Suprapubic skin (tissue), 3 donors: ENCODE measurements at regions not wholly inside any gene's neighbourhood (a gene's known extent, or its start where the extent isn't known, plus 50 kb on each side); places are given as distances from the start of the nearest gene placed in this dataset.

Experiments
- EP300 ChIP-seq: sonication (generic); formaldehyde crosslinking; IDR thresholded peaks from one replicate; pipeline ENCODE4 v1.6.1; 2017; ENCODE audit warnings: antibody characterized with exemption
- POLR2A ChIP-seq, 2 donors: fragments of 450-650 bp; IDR thresholded peaks; one replicate each; pipeline ENCODE4 v1.6.1; 2017; ENCODE audit warnings: antibody characterized with exemption in 2 of 2, mild to moderate bottlenecking in 2 of 2, moderate library complexity in 2 of 2
- TF ChIP-seq, protein P1 (sequence below), 2 donors: fragments of 200-600 bp in 1 of 2; fragments of 450-650 bp in 1 of 2; sonication (generic) in 1 of 2; IDR thresholded peaks; one replicate each; pipeline ENCODE4 v1.5.1; 2016 to 2019; ENCODE audit warnings: antibody characterized with exemption in 2 of 2, mild to moderate bottlenecking in 1 of 2, moderate library complexity in 1 of 2

GRCh38 chr5:155772009-155772662, 554.8 kb upstream of the SGCD start:
- TF ChIP-seq, protein P1, sequence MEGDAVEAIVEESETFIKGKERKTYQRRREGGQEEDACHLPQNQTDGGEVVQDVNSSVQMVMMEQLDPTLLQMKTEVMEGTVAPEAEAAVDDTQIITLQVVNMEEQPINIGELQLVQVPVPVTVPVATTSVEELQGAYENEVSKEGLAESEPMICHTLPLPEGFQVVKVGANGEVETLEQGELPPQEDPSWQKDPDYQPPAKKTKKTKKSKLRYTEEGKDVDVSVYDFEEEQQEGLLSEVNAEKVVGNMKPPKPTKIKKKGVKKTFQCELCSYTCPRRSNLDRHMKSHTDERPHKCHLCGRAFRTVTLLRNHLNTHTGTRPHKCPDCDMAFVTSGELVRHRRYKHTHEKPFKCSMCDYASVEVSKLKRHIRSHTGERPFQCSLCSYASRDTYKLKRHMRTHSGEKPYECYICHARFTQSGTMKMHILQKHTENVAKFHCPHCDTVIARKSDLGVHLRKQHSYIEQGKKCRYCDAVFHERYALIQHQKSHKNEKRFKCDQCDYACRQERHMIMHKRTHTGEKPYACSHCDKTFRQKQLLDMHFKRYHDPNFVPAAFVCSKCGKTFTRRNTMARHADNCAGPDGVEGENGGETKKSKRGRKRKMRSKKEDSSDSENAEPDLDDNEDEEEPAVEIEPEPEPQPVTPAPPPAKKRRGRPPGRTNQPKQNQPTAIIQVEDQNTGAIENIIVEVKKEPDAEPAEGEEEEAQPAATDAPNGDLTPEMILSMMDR (IDR thresholded peaks at IDR 0.05): no peak
- TF ChIP-seq POLR2A (IDR thresholded peaks at IDR 0.05): no peak
- no peak for TF ChIP-seq EP300
